ENCODE measurements at regions not wholly inside any gene's neighbourhood (a gene's known extent, or its start where the extent isn't known, plus 50 kb on each side); places are given as distances from the start of the nearest gene placed in this dataset.

DNA sequence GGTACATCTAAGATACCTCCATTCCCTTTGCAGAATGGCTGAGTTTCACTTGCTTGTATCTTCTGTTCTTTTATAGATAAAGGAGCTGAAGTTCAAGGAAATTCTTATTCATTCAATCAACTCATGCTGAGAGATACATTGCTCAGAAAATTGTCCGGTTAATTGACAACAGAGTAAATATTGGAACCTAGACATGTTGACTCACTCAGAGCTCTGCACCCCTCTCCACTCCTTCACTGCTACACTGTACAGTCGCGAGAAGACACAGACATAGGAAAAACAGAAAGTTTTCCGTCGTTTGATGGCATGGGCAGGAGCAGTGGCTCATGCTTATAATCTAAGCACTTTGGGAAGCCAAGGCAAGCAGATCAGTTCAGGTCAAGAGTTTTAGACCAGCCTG lies 690.5 kb upstream of the SOX9 start:
- TF ChIP-seq CTCF (IDR thresholded peaks at IDR 0.05) (no peak), POLR2A (IDR thresholded peaks at IDR 0.05) (no peak)

Measured in Peyer's patch (tissue), 4 donors.